Loucy (cell line): ENCODE measurements at regions not wholly inside any gene's neighbourhood (a gene's known extent, or its start where the extent isn't known, plus 50 kb on each side); places are given as distances from the start of the nearest gene placed in this dataset.

Experiments used
- CTCF ChIP-seq: fragments of 200-600 bp; sonication (generic); conservative IDR thresholded peaks from 2 replicates; pipeline ENCODE4 v1.5.1; 2014; ENCODE audit warnings: mild to moderate bottlenecking, antibody characterized with exemption, low read length
- EZH2phosphoT487 ChIP-seq: fragments of 200-600 bp; IDR thresholded peaks from 2 replicates; pipeline ENCODE4 v1.6.1; 2018; ENCODE audit warnings: antibody characterized with exemption, mild to moderate bottlenecking, moderate library complexity, borderline replicate concordance

DNA sequence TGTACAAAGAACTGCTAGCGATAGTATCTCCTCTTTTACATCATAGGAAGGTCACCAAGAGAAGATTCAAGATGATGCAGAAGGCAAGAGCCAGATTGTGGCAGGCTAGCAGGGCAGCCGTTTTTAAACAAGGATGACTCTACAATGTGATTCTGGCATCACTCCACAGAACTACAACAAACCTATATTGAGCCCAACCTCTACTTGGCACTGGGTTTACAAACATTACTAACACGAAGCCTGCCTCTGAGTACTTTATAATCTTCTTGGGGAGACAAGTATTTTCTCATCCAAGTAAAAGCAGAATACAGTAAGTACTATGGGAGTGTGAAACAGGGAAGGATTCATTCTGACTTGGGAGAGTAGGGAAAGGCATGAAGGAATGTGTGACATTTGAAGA lies 448.6 kb downstream of the ZNF608 start:
- no peak for TF ChIP-seq CTCF
- TF ChIP-seq EZH2phosphoT487 = no peak
